K562 (cell line): ENCODE measurements at regions not wholly inside any gene's neighbourhood (a gene's known extent, or its start where the extent isn't known, plus 50 kb on each side); places are given as distances from the start of the nearest gene placed in this dataset.

Experiments used
- ATAC-seq: fragments of 200-7000 bp; cut with Tn5 transposase; 3 replicates; pipeline ENCODE4 v1.9.1; 2020; ENCODE audit warnings: moderate library complexity
- BruUV-seq: library from RNA; stranded (reverse); fragments of 400-500 nt; replicated peaks from 2 replicates; lab custom pipeline; 2021; lab: Mats Ljungman, UMichigan
- CTCF ChIA-PET: fragments of 300-600 bp; formaldehyde crosslinking; extraction: SDS; loops from one replicate; lab custom pipeline; 2021; ENCODE audit warnings: low intra/inter-chr PET ratio; lab: Yijun Ruan, JAX
- POLR2A ChIA-PET: fragments of 300-600, 350-650 bp; sonication (Branson Sonifier 250); formaldehyde crosslinking; extraction: SDS; loops from one replicate; lab custom pipeline; 2021; ENCODE audit warnings: antibody characterized with exemption, inconsistent platforms; lab: Yijun Ruan, JAX
- DNase-seq, 4 experiments: peaks; one replicate each; pipeline versions ENCODE4 v3.0.0 to v3.0.0-alpha.2; 2011 to 2018; ENCODE audit warnings: low spot score in 3 of 4, mixed read lengths in 3 of 4; ENCODE audit errors: extremely low read depth in 1 of 4
- FAIRE-seq: peaks from 2 replicates; lab custom pipeline; 2011; peaks lifted over from hg19 to GRCh38; lab: Jason Lieb, UNC
- H2AFZ ChIP-seq: 2 replicates; pipeline ENCODE4 v1.6.0; 2011; ENCODE audit warnings: low read depth, low read length, control low read depth, inconsistent platforms
- H3K27ac ChIP-seq: fragments of 200-600 bp; 3 replicates; pipeline ENCODE4 v1.8.0; 2011; ENCODE audit warnings: low read depth, mild to moderate bottlenecking, control low read depth, inconsistent platforms, low read length, moderate library complexity, mixed read lengths; ENCODE audit errors: extremely low read depth
- H3K27me3 ChIP-seq, 2 experiments: fragments of 300-600 bp in 1 of 2; 2 replicates in 1 of 2; 3 replicates in 1 of 2; pipeline versions ENCODE4 v1.6.0 to v1.8.0; 2011; ENCODE audit warnings: inconsistent platforms in 2 of 2, low read length in 2 of 2, mild to moderate bottlenecking in 1 of 2, mixed read lengths in 1 of 2, moderate library complexity in 1 of 2; ENCODE audit not compliant: control insufficient read depth in 2 of 2, insufficient read depth in 2 of 2
- H3K36me3 ChIP-seq: fragments of 300-600 bp; 3 replicates; pipeline ENCODE4 v1.8.0; 2011; ENCODE audit warnings: mild to moderate bottlenecking, low read length, inconsistent platforms; ENCODE audit not compliant: control insufficient read depth, insufficient read depth
- H3K4me1 ChIP-seq, 2 experiments: fragments of 200-600 bp in 1 of 2; replicated peaks in 1 of 2; 2 replicates in 1 of 2; 3 replicates in 1 of 2; pipeline versions ENCODE4 v1.5.1 to v1.8.0; 2011; ENCODE audit warnings: inconsistent platforms in 2 of 2, low read length in 2 of 2, mild to moderate bottlenecking in 1 of 2, mixed read lengths in 1 of 2, moderate library complexity in 1 of 2; ENCODE audit not compliant: control insufficient read depth in 2 of 2, insufficient read depth in 2 of 2
- H3K4me2 ChIP-seq: 2 replicates; pipeline ENCODE4 v1.6.1; 2011; ENCODE audit warnings: low read length, control low read depth, inconsistent platforms, mixed read lengths; ENCODE audit not compliant: insufficient read depth
- H3K4me3 ChIP-seq: fragments of 200-600 bp; sonication (generic), shearing (Covaris generic); 2 replicates; pipeline ENCODE4 v1.5.1; 2016; ENCODE audit warnings: control low read depth, inconsistent platforms
- H3K79me2 ChIP-seq: fragments of 200-600 bp; 3 replicates; pipeline ENCODE4 v1.8.0; 2011; ENCODE audit warnings: low read length, inconsistent platforms; ENCODE audit not compliant: control insufficient read depth, insufficient read depth
- H3K9ac ChIP-seq, 2 experiments: 2 replicates each; pipeline versions ENCODE4 v1.6.0 to v1.6.1; 2011; ENCODE audit warnings: low read depth in 2 of 2, low read length in 2 of 2, control low read depth in 1 of 2, inconsistent platforms in 1 of 2, mild to moderate bottlenecking in 1 of 2, mixed read lengths in 1 of 2; ENCODE audit not compliant: insufficient read depth in 1 of 2
- H3K9me1 ChIP-seq: one replicate; pipeline ENCODE4 v1.6.0; 2011; ENCODE audit warnings: inconsistent platforms, mild to moderate bottlenecking, low read length, moderate library complexity; ENCODE audit not compliant: control insufficient read depth, insufficient read depth
- H3K9me3 ChIP-seq: replicated peaks from 2 replicates; pipeline ENCODE4 v1.5.1; 2011; ENCODE audit warnings: low read depth, low read length, inconsistent platforms; ENCODE audit not compliant: control insufficient read depth, insufficient read depth
- H4K20me1 ChIP-seq: replicated peaks from 2 replicates; pipeline ENCODE4 v1.6.1; 2011; ENCODE audit warnings: low read length, inconsistent platforms, mixed read lengths; ENCODE audit not compliant: control insufficient read depth, insufficient read depth
- ARHGAP35 ChIP-seq: fragments of 450-650 bp; IDR thresholded peaks from 2 replicates; pipeline ENCODE4 v1.6.1; 2018; ENCODE audit not compliant: partially characterized antibody
- CEBPG ChIP-seq, 3 experiments: fragments of 200-800 bp in 1 of 3; sonication (Bioruptor generic) in 1 of 3; sonication (generic) in 1 of 3; formaldehyde crosslinking in 1 of 3; IDR thresholded peaks in 2 of 3; conservative IDR thresholded peaks in 1 of 3; 2 replicates each; pipeline versions ENCODE4 v1.6.1 to v1.8.0; 2016 to 2022; ENCODE audit warnings: missing compliant biosample characterization in 2 of 3, missing genetic modification characterization in 2 of 3, mild to moderate bottlenecking in 1 of 3, missing genetic modification reagents in 1 of 3
- FOSL1 ChIP-seq: fragments of 200-800 bp; sonication (Bioruptor generic); conservative IDR thresholded peaks from 2 replicates; pipeline ENCODE4 v1.6.1; 2016; ENCODE audit warnings: missing genetic modification characterization, missing compliant biosample characterization
- JUN ChIP-seq, 2 experiments: sonication (generic) in 1 of 2; formaldehyde crosslinking in 1 of 2; IDR thresholded peaks; 2 replicates each; pipeline versions ENCODE4 v1.6.1 to v1.8.0; 2012 to 2022; ENCODE audit warnings: borderline replicate concordance in 2 of 2, mild to moderate bottlenecking in 2 of 2, improper control_type of control experiment in 1 of 2, low read depth in 1 of 2, low read length in 1 of 2, missing genetic modification reagents in 1 of 2
- MIER1 ChIP-seq: fragments of 450-650 bp; IDR thresholded peaks from 2 replicates; pipeline ENCODE4 v1.6.1; 2016; ENCODE audit warnings: antibody characterized with exemption, mild to moderate bottlenecking, low read depth
- PHB2 ChIP-seq: fragments of 450-650 bp; IDR thresholded peaks from 2 replicates; pipeline ENCODE4 v1.6.1; 2017; ENCODE audit warnings: low read depth
- RBM25 ChIP-seq: fragments of 200-400 bp; formaldehyde crosslinking; IDR thresholded peaks from 2 replicates; pipeline ENCODE4 v1.6.1; 2018; ENCODE audit warnings: low read length, low read depth, moderate library complexity; ENCODE audit not compliant: severe bottlenecking
- TRIM24 ChIP-seq, 2 experiments: fragments of 450-650 bp; IDR thresholded peaks; 2 replicates each; pipeline ENCODE4 v1.6.1; 2016
- ZNF121 ChIP-seq: sonication (generic); formaldehyde crosslinking; conservative IDR thresholded peaks from 2 replicates; pipeline ENCODE4 v1.8.0; 2022; ENCODE audit warnings: missing genetic modification reagents
- ZNF444 ChIP-seq: fragments of 250-450 bp; sonication (Bioruptor Pico); IDR thresholded peaks from 2 replicates; pipeline ENCODE4 v1.4.0; 2020; ENCODE audit warnings: mild to moderate bottlenecking, moderate library complexity
- WGBS: fragments of 100-300 bp; shearing (Covaris generic); methylation state at CpG from one replicate; pipeline ENCODE4 v1.1.6; 2016; ENCODE audit warnings: low coverage, mixed read lengths; ENCODE audit not compliant: insufficient coverage; ENCODE audit errors: missing lambda C conversion rate; 5-methylcytosine and 5-hydroxymethylcytosine counted together
- in situ Hi-C: fragments of 300-500 bp; cut with MboI; formaldehyde crosslinking; loops from 4 replicates; pipeline ENCODE4 v1.15.0; 2018; ENCODE audit warnings: inconsistent platforms, mixed read lengths
- intact Hi-C: fragments of 100-400 bp; cut with micrococcal nuclease; formaldehyde crosslinking; loops from 2 replicates; pipeline ENCODE4 v1.14.2; 2022
- TF ChIP-seq, protein P1 (sequence below): sonication (generic); formaldehyde crosslinking; IDR thresholded peaks from 2 replicates; pipeline ENCODE4 v1.8.0; 2023; ENCODE audit warnings: mild to moderate bottlenecking, missing genetic modification reagents
- TF ChIP-seq, protein P2 (sequence below): fragments of 450-650 bp; conservative IDR thresholded peaks from 2 replicates; pipeline ENCODE4 v1.6.1; 2016; ENCODE audit warnings: missing genetic modification characterization, low read depth, mild to moderate bottlenecking, missing compliant biosample characterization, moderate library complexity
- TF ChIP-seq, protein P3 (sequence below), 2 experiments: fragments of 450-650 bp in 1 of 2; sonication (generic) in 1 of 2; formaldehyde crosslinking in 1 of 2; IDR thresholded peaks in 1 of 2; conservative IDR thresholded peaks in 1 of 2; 2 replicates each; pipeline versions ENCODE4 v1.6.1 to v1.8.1; 2016 to 2023; ENCODE audit warnings: mild to moderate bottlenecking in 2 of 2, moderate library complexity in 2 of 2, inconsistent platforms in 1 of 2, missing genetic modification reagents in 1 of 2

GRCh38 chr4:78666830-78667258 is 109.3 kb upstream of the BMP2K start (continued):
- TF ChIP-seq, protein P1, sequence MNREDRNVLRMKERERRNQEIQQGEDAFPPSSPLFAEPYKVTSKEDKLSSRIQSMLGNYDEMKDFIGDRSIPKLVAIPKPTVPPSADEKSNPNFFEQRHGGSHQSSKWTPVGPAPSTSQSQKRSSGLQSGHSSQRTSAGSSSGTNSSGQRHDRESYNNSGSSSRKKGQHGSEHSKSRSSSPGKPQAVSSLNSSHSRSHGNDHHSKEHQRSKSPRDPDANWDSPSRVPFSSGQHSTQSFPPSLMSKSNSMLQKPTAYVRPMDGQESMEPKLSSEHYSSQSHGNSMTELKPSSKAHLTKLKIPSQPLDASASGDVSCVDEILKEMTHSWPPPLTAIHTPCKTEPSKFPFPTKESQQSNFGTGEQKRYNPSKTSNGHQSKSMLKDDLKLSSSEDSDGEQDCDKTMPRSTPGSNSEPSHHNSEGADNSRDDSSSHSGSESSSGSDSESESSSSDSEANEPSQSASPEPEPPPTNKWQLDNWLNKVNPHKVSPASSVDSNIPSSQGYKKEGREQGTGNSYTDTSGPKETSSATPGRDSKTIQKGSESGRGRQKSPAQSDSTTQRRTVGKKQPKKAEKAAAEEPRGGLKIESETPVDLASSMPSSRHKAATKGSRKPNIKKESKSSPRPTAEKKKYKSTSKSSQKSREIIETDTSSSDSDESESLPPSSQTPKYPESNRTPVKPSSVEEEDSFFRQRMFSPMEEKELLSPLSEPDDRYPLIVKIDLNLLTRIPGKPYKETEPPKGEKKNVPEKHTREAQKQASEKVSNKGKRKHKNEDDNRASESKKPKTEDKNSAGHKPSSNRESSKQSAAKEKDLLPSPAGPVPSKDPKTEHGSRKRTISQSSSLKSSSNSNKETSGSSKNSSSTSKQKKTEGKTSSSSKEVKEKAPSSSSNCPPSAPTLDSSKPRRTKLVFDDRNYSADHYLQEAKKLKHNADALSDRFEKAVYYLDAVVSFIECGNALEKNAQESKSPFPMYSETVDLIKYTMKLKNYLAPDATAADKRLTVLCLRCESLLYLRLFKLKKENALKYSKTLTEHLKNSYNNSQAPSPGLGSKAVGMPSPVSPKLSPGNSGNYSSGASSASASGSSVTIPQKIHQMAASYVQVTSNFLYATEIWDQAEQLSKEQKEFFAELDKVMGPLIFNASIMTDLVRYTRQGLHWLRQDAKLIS (CRISPR knock-in tag), result no peak
- TF ChIP-seq TRIM24 (IDR thresholded peaks at IDR 0.05) (no peak), ZNF444 (peak; percentile 95)

DNA sequence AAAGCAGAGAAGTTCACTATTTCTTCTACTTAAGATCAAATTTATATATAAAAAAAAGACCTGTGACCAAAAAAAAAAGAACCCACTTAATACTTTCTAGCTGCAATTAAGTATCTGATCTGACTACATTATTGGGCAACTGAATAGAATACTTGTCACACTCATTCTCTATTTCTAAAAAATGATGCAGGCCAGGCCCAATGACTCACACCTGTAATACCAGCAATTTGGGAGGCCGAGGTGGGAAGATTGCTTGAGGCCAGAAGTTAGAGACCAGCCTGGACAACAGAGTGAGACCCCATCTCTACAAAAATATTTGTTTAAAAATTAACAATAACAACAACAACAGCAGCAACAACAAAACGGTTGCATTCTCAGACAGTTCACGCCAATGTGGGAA is 108.8 kb upstream of the BMP2K start:
- no peaks in the 10 kb centered on the region for H3K9me1 ChIP-seq
- H3K9ac ChIP-seq, result no peak overlapping the region
- H3K27me3 ChIP-seq, result no peaks in the 10 kb centered on the region
- no TSS peak for BruUV-seq
- H3K36me3 ChIP-seq, result no peaks in the 10 kb centered on the region
- no peak overlapping the region for H3K4me3 ChIP-seq
- in situ Hi-C loops (no loop called here), intact Hi-C loops (no loop called here)
- ATAC-seq (no peak), DNase-seq (no peak), FAIRE-seq (no peak)
- TF ChIP-seq ZNF121, result peak; percentile 93
- TF ChIP-seq, protein P2, sequence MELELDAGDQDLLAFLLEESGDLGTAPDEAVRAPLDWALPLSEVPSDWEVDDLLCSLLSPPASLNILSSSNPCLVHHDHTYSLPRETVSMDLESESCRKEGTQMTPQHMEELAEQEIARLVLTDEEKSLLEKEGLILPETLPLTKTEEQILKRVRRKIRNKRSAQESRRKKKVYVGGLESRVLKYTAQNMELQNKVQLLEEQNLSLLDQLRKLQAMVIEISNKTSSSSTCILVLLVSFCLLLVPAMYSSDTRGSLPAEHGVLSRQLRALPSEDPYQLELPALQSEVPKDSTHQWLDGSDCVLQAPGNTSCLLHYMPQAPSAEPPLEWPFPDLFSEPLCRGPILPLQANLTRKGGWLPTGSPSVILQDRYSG, result no peak
- no peak for TF ChIP-seq CEBPG (CRISPR knock-in tag; IDR thresholded peaks at IDR 0.05)
- peak in 1 of 2 experiments; percentile 44; a peak in 1 of 4 replicates for TF ChIP-seq CEBPG (tag; conservative IDR thresholded peaks at IDR 0.05 in 1 of 2, IDR thresholded peaks at IDR 0.05 in 1 of 2)
- TF ChIP-seq RBM25, result peak; percentile 57
- TF ChIP-seq JUN (IDR thresholded peaks at IDR 0.05; ENCODE audit: borderline replicate concordance, low read depth, low read length), result 0 out of 2 replicates have a peak, but pooled peaks have one; percentile 11
- no peak for TF ChIP-seq JUN (CRISPR knock-in tag; IDR thresholded peaks at IDR 0.05; ENCODE audit: borderline replicate concordance)
- peak; percentile 46; the same call in 1 of the 2 replicates for TF ChIP-seq FOSL1 (tag)
- no peak for TF ChIP-seq ARHGAP35
- TF ChIP-seq PHB2, result no peak
- TF ChIP-seq, protein P3, sequence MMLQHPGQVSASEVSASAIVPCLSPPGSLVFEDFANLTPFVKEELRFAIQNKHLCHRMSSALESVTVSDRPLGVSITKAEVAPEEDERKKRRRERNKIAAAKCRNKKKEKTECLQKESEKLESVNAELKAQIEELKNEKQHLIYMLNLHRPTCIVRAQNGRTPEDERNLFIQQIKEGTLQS (IDR thresholded peaks at IDR 0.05), result 0 out of 2 replicates have a peak, but pooled peaks have one; percentile 44
- TF ChIP-seq, protein P3 (CRISPR knock-in tag; conservative IDR thresholded peaks at IDR 0.05), result no peak
- no peak for TF ChIP-seq MIER1
- peak overlapping the region; percentile 60; the same call in 1 of the 2 replicates for H2AFZ ChIP-seq
- H3K27ac ChIP-seq, result no peak overlapping the region
- CTCF ChIA-PET, result no interaction called here
- POLR2A ChIA-PET, result no interaction called here
- H4K20me1 ChIP-seq, result no peaks in the 10 kb centered on the region
- peaks cover 28 to 67% of the 10 kb centered on the region in 2 experiments for H3K4me1 ChIP-seq
- H3K4me2 ChIP-seq, result no peak overlapping the region
- no peaks in the 10 kb centered on the region for H3K79me2 ChIP-seq
- 0 out of 2 replicates have a peak, but pooled peaks cover 2% of the 10 kb centered on the region for H3K9me3 ChIP-seq
- WGBS, result 56% methylated on average over 3 of the region's 3 CpGs
